SK-N-MC (cell line): ENCODE measurements at regions not wholly inside any gene's neighbourhood (a gene's known extent, or its start where the extent isn't known, plus 50 kb on each side); places are given as distances from the start of the nearest gene placed in this dataset.

ENCODE experiments used
- DNase-seq: peaks from one replicate; pipeline ENCODE4 v3.0.0-alpha.2; 2011; ENCODE audit warnings: low read depth, low spot score
- H3K27ac ChIP-seq: fragments of 200-600 bp; sonication (generic); 2 replicates; pipeline ENCODE4 v1.5.1; 2016; ENCODE audit warnings: mixed run types
- H3K36me3 ChIP-seq: fragments of 200-600 bp; sonication (generic); 2 replicates; pipeline ENCODE4 v1.6.1; 2017; ENCODE audit warnings: antibody characterized with exemption, low read length, mixed read lengths; ENCODE audit not compliant: insufficient read depth
- H3K4me3 ChIP-seq: fragments of 200-600 bp; sonication (generic); 2 replicates; pipeline ENCODE4 v1.5.1; 2016
- H3K9ac ChIP-seq: fragments of 200-600 bp; sonication (generic); 2 replicates; pipeline ENCODE4 v1.8.0; 2017; ENCODE audit warnings: mixed run types, mixed read lengths; ENCODE audit not compliant: insufficient read length
- H3K9me3 ChIP-seq: fragments of 200-600 bp; sonication (generic); 2 replicates; pipeline ENCODE4 v1.6.1; 2017; ENCODE audit warnings: low read depth, mild to moderate bottlenecking, antibody characterized with exemption, low read length, moderate library complexity, mixed read lengths
- EZH2 ChIP-seq: fragments of 200-600 bp; sonication (generic); IDR thresholded peaks from one replicate; pipeline ENCODE4 v1.6.1; 2017; ENCODE audit warnings: antibody characterized with exemption
- FOXP2 ChIP-seq: optimal IDR thresholded peaks from 2 replicates; pipeline ENCODE3; 2011; ENCODE audit warnings: mild to moderate bottlenecking, moderate library complexity; ENCODE audit not compliant: insufficient read depth; ENCODE audit errors: extremely low read length, control extremely low read depth
- POLR2AphosphoS5 ChIP-seq: IDR thresholded peaks from 2 replicates; pipeline ENCODE4 v1.6.1; 2012; ENCODE audit warnings: mild to moderate bottlenecking, low read depth, low read length, borderline replicate concordance

DNA sequence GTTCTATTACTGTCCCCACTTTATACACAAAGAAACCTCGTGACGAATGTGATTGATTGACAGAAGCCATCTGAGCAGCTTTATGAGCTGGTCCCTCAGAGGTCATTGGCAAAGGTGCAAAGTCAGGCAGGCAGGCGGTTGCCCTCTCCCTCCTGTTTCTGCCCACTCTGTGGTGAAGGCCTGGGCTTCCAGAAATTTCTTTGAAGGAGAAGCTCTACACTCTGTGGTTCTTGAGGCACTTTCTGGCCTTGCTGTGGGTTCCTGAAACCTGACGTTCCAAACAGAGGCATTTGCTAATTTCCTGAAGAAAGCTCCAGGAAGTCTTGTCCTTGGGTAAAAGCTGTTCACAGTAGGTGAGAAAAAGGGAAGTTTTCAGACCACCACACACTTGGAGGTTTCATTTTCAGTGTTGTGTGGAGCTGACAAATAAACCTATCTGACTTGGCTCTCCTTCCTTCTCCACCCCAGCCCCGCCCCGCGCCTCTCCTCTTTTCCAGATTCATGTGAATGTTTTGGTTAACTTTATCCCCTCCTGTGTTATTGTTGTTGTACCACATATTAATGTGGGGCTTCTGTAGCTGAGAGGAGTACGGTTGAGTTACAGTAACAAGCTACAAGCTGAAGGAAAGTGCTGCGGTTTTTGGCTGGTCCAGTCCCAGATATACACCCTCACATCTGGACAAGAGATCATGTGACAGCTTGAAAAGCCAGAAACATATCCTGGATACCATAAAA is 274.1 kb downstream of the CLIC5 start:
- H3K36me3 ChIP-seq, result no peaks in the 10 kb centered on the region
- no peak for DNase-seq
- no peaks in the 10 kb centered on the region for H3K9me3 ChIP-seq
- no peak overlapping the region for H3K9ac ChIP-seq
- peak overlapping the region; percentile 37 for H3K4me3 ChIP-seq
- TF ChIP-seq POLR2AphosphoS5, result no peak
- no peak for TF ChIP-seq EZH2
- no peak for TF ChIP-seq FOXP2
- peak overlapping the region; percentile 62 for H3K27ac ChIP-seq

DNA sequence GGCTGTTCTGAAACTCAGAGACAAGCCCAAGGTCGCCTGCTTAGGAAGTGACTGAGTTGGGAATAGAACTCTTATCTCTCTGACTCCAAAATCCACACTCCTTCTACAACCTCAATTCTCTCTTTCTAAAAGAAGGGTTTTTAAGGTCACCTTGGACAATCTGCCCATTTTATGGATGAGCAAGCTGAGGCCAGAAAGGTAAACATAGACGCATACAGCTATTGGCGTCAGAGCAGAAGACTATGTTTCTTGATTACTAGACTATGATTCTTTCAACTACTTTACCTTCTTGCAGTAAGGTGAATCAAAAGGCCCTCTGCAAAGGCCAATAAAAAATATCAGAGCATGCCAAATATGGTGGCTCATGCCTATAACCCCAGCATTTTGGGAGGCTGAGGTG is 276.6 kb downstream of the CLIC5 start:
- DNase-seq, result no peak
- Histone ChIP-seq H3K27ac (no peak overlapping the region), H3K9ac (no peak overlapping the region), H3K36me3 (no peaks in the 10 kb centered on the region), H3K9me3 (no peaks in the 10 kb centered on the region), H3K4me3 (no peak overlapping the region)
- TF ChIP-seq FOXP2 (no peak), POLR2AphosphoS5 (no peak), EZH2 (no peak)

DNA sequence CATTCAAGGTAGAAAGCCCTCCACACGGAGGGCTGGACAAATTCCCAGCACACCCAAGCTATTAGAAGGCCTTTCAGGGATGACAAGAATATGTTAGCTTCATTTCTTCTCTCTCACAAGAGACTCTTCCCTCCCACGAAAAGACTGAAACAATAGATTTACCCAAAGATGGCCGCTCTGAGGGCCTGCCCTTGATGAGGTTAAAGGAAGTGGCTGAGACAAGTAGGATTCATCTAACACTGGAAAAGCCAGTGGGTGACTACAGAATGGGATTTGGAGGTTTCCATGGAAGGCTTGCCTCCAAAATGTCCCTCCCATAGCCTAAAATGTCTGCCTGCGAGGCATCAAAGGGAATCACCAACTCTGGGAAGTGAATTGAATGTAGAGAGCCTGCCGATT is 277.6 kb downstream of the CLIC5 start:
- H3K9me3 ChIP-seq, result no peaks in the 10 kb centered on the region
- no peak overlapping the region for H3K9ac ChIP-seq
- H3K36me3 ChIP-seq, result no peaks in the 10 kb centered on the region
- no peak for TF ChIP-seq FOXP2
- no peak for TF ChIP-seq POLR2AphosphoS5
- no peak for TF ChIP-seq EZH2
- DNase-seq, result no peak
- no peak overlapping the region for H3K4me3 ChIP-seq
- H3K27ac ChIP-seq, result no peak overlapping the region

DNA sequence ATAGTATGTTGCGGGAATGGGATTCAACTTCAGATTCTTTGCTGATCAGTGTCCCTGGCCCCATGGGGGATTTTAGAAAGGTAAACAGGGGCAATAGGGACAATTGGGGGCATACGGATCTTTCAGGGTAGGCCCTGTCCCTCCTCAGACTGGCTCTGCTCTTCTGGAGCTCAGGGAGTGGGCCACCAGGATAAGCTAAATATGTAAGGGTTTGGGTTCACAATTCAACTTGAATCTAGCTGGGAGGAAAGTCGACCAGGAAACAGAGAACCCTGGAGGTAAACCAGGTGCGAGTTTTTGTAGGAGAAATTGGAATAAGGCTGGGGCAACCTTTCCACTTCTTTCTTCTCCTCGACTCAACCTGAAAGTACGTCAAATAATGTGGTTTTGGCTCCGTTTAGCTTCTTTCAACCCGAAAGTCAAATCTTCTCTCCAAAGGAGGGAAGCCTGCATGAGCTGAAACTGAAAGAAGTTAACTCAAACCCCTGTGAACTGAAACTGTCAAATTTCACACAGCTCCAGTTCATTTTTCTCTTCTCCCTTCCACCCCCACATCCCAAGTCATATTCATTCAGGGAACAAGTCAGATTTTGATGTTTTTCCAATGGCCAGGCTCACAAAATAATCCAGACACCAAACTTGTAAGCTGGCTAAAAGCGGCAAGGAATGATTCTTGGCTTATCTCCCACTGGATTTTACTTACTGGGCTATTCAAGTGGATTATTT is 278.2 kb downstream of the CLIC5 start:
- Histone ChIP-seq H3K36me3 (no peaks in the 10 kb centered on the region), H3K4me3 (no peak overlapping the region), H3K9ac (no peak overlapping the region), H3K9me3 (no peaks in the 10 kb centered on the region), H3K27ac (no peak overlapping the region)
- no peak for DNase-seq
- no peak for TF ChIP-seq EZH2
- no peak for TF ChIP-seq FOXP2
- TF ChIP-seq POLR2AphosphoS5, result no peak

DNA sequence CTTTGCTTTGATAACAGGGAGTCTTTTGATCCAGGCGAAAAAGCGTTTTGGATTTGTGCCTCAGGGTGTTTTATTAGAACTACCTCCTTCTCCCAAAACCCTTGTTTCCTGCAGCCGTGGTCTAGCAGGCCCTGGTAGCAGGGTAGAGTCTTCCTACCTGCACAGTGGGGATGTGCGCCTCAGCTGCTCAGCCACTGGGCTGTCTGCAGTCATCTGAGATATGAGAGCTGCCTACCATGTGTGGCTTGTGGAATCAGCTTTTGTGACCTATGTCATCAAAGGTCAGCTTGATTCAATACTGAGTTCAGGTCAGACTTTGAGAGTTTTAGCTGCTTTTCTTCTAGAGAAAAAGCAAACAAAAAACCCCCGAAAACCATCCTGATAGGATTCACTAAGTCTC is 279.5 kb downstream of the CLIC5 start:
- Histone ChIP-seq H3K36me3 (no peaks in the 10 kb centered on the region), H3K9me3 (no peaks in the 10 kb centered on the region), H3K9ac (no peak overlapping the region), H3K27ac (no peak overlapping the region), H3K4me3 (no peak overlapping the region)
- DNase-seq, result no peak
- TF ChIP-seq POLR2AphosphoS5, result no peak
- no peak for TF ChIP-seq EZH2
- no peak for TF ChIP-seq FOXP2

DNA sequence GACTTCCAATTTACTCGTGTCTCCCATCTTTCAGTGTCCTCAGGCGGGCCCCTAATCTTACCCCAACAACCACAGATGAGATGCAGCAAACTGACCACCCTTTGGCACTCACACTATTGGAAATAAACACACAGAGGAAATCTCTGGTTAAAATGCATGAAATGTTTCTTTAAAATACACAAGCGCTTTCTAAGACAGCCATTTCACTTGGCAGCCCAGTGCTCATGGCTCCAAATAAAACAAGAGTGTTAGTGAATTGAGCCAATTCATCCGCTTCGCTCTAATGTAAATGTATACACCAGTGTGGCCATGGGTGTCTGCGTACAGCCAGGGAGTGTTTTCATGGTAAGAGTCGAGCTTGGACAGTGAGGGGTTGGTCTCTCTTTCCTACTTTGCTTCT is 282.9 kb downstream of the CLIC5 start:
- Histone ChIP-seq H3K9me3 (no peaks in the 10 kb centered on the region), H3K9ac (no peak overlapping the region), H3K27ac (no peak overlapping the region), H3K36me3 (no peaks in the 10 kb centered on the region), H3K4me3 (no peak overlapping the region)
- TF ChIP-seq FOXP2, result no peak
- no peak for TF ChIP-seq POLR2AphosphoS5
- no peak for TF ChIP-seq EZH2
- no peak for DNase-seq

DNA sequence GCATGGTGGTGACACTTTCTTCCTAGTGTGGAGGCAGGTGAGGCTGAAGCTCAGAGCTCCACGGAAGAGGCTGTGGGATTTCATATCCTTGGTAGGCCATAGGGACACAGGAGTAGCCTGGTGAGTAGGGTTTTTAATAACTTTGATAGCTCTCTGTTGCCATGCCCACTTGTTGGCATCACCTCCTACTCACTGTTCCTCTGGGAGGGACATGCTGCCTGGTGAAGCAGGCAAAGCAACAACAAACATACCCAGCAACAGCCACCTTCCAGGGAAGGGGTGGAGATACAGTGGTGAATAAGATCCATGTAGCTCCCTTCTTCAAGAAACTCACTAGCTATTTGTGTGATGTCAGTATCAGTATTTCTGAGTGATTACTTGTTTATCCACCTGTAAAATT is 285.4 kb downstream of the CLIC5 start:
- no peak for DNase-seq
- H3K9me3 ChIP-seq, result no peaks in the 10 kb centered on the region
- no peak overlapping the region for H3K27ac ChIP-seq
- TF ChIP-seq FOXP2 (no peak), EZH2 (no peak), POLR2AphosphoS5 (no peak)
- no peak overlapping the region for H3K4me3 ChIP-seq
- no peak overlapping the region for H3K9ac ChIP-seq
- H3K36me3 ChIP-seq, result no peaks in the 10 kb centered on the region

DNA sequence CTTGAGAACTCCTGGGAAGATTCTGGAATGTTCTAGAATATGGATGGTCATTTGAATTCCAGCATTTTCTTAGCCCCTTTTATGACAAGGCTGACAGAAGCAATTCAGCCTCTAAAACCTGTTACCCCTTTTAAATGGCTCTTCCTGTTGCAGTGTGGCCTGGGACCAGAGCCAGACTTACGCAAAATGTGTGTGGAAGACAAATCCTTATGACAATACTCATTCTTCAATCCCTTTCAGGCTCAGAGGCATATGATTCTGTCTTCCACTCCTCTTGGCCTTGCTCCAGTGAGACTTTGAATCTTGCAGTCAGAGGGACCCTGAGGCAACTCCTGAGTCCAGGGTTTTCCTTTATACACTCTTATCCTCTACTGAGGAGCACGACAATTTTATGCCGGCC is 287.0 kb downstream of the CLIC5 start:
- no peak overlapping the region for H3K4me3 ChIP-seq
- H3K9me3 ChIP-seq, result no peaks in the 10 kb centered on the region
- no peak overlapping the region for H3K27ac ChIP-seq
- DNase-seq, result no peak
- no peak overlapping the region for H3K9ac ChIP-seq
- TF ChIP-seq POLR2AphosphoS5, result no peak
- H3K36me3 ChIP-seq, result no peaks in the 10 kb centered on the region

DNA sequence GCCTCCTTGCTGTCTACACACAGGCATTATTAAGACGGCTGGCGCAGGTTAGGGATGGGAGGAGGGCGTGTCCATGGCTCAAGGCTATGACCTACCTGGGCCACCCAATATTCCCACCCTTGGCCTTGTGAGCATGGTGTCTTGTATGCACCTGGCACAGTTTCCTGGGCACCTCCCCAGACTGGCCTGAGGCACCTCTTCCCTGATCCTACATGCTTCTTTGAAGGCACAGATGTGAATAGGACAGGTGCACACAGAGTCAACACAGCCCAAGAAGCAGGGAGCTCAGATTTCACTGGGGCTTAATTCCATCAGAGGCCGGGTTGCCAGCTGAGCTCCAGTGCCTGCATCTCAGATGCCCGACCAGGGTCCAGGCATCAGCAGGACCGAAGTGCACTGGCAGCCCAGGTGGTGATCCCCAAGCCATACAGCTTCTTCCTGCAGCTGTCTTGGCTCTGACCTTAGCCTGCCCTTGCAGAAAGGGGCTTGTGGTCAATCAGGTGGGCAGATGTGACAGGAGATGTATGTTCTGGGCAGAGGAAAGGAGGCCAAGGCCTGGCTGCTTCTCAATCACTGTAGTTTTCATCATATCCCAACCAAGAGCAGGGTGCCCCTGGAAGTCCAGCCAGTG is 287.7 kb downstream of the CLIC5 start:
- Histone ChIP-seq H3K9ac (no peak overlapping the region), H3K9me3 (no peaks in the 10 kb centered on the region), H3K27ac (no peak overlapping the region), H3K36me3 (no peaks in the 10 kb centered on the region), H3K4me3 (no peak overlapping the region)
- TF ChIP-seq FOXP2 (no peak), POLR2AphosphoS5 (no peak), EZH2 (no peak)
- DNase-seq, result no peak
